ENCODE measurements at regions not wholly inside any gene's neighbourhood (a gene's known extent, or its start where the extent isn't known, plus 50 kb on each side); places are given as distances from the start of the nearest gene placed in this dataset.

DNA sequence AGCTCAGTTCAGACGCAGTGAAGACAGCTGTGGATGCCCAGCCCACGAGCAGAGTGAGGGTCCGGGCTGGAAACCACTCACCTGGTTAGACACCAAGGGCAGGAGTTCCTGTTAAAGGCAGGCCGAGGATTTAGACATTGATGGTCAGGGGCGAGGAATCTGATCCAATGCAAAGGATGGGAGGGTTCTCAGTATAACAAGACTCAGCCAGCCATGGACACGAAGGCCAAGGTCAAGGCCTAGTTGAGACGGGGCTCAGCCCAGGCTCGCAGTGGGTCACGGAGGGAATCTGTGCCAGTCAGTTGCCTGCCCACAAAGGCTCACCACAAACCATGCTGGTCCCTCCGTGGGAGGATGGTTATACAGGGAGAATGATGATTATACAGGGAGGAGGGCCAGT, 63.3 kb upstream of the FCN1 start:
- TF ChIP-seq, protein P1, sequence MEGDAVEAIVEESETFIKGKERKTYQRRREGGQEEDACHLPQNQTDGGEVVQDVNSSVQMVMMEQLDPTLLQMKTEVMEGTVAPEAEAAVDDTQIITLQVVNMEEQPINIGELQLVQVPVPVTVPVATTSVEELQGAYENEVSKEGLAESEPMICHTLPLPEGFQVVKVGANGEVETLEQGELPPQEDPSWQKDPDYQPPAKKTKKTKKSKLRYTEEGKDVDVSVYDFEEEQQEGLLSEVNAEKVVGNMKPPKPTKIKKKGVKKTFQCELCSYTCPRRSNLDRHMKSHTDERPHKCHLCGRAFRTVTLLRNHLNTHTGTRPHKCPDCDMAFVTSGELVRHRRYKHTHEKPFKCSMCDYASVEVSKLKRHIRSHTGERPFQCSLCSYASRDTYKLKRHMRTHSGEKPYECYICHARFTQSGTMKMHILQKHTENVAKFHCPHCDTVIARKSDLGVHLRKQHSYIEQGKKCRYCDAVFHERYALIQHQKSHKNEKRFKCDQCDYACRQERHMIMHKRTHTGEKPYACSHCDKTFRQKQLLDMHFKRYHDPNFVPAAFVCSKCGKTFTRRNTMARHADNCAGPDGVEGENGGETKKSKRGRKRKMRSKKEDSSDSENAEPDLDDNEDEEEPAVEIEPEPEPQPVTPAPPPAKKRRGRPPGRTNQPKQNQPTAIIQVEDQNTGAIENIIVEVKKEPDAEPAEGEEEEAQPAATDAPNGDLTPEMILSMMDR (IDR thresholded peaks at IDR 0.05; ENCODE audit: low read depth, low read length, missing control alignments) = no peak
- no peak overlapping the region for H3K4me3 ChIP-seq (replicated peaks; ENCODE audit: low read depth, low read length)
- DNase-seq (ENCODE audit: extremely low read depth, low read depth) = no peak

DNA sequence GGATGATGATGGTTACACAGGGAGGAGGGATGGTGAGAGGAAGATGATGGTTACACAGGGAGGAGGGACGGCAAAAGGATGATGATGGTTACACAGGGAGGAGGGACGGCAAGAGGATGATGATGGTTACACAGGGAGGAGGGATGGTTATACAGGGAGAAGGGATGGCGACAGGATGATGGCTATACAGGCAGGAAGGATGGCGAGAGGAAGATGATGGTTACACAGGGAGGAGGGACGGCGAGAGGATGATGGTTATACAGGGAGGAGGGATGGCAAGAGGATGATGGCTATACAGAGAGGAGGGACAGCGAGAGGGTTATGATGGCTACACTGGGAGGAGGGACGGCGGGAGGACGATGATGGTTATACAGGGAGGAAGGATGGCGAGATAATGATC, 64.1 kb upstream of the FCN1 start:
- DNase-seq (ENCODE audit: extremely low read depth, low read depth) = no peak
- no peak overlapping the region for H3K4me3 ChIP-seq (replicated peaks; ENCODE audit: low read depth, low read length)
- TF ChIP-seq, protein P1 (IDR thresholded peaks at IDR 0.05; ENCODE audit: low read depth, low read length, missing control alignments) = no peak

DNA sequence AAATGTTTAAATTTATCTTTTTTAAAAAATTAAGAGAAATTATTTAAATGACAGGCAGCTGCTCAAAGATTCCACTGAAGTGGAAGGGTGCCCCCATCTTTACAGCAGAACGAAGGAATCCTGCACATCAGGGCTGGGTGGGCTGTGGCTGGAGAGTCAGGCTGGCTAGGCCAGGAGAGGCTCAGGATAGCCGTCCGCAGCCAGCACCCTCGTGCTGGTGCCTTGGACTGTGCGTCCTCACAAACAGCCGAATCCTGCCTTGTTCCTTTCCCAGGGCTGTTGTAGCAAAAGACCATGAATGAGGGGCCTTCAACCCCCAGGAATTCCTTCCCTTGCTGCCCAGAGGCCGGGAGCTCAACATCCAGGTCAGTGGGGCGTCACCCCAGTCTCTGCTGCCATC, 64.6 kb upstream of the FCN1 start:
- no peak overlapping the region for H3K4me3 ChIP-seq (replicated peaks; ENCODE audit: low read depth, low read length)
- TF ChIP-seq, protein P1 (IDR thresholded peaks at IDR 0.05; ENCODE audit: low read depth, low read length, missing control alignments) = no peak
- DNase-seq (ENCODE audit: extremely low read depth, low read depth) = no peak

DNA sequence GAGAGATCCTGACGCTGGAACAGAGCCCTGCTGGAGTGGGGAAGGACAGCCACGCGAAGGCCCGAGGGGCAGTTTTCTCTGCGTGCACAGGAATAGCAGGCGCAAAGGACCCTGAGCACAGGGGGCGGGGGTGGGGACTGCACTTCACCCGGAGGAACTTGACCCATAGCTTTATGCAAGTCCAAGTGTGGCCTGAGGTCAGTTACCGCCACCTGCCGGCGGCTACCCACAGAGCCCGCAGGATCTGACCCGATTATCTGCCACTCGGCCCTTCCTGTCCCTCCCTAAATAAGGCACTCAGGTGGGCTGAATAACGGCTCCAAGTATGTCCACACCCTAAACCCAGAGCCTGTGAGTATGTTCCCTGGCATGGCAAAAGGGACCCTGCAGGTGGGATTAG, 65.4 kb upstream of the FCN1 start:
- DNase-seq (ENCODE audit: extremely low read depth, low read depth) = no peak
- no peak overlapping the region for H3K4me3 ChIP-seq (replicated peaks; ENCODE audit: low read depth, low read length)
- TF ChIP-seq, protein P1 (IDR thresholded peaks at IDR 0.05; ENCODE audit: low read depth, low read length, missing control alignments) = peak; percentile 18

DNA sequence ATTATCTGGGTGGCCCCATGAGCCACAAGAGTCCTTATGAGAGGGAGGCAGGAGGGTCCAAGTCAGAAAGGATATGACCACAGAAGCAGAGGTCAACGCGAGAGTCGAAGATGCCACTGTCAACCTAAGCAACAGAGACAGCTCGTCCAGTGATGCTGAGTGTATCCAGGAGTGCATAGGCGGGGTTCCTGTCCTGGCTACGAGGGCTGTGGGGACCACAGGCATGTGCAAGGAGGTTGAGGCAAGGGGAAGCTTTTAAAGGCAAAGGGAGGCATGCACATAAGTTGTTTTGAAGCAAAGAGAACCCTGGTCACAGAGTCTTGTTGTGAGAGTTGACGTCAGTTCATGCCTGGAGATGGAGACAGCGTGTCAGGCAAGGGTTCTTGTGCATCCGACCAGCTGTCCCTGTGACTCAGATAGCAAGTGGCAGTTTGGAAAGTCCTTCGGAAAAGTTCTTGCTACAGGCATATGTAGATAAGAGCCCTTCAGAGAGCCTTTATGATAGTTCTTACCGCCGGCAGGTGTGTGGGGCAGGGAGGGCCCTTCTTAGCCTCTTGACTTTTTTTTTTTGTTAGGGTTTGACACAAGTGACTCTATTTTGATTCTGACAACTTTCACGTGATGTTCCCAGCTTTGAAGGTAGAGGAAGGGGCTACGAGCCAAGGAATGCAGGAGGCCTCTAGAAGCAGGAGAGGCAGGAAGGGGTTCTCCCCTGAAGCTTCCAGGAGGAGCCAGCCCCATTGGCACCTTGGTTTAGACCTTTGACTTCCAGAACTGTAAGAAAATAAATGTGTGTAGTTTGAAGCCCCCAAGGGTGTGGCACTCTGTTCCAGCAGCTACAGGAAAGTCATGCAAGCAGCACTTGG, 66.0 kb upstream of the FCN1 start:
- TF ChIP-seq, protein P1 (IDR thresholded peaks at IDR 0.05; ENCODE audit: low read depth, low read length, missing control alignments) = peak; percentile 1
- no peak for DNase-seq (ENCODE audit: extremely low read depth, low read depth)
- H3K4me3 ChIP-seq (replicated peaks; ENCODE audit: low read depth, low read length) = no peak overlapping the region

DNA sequence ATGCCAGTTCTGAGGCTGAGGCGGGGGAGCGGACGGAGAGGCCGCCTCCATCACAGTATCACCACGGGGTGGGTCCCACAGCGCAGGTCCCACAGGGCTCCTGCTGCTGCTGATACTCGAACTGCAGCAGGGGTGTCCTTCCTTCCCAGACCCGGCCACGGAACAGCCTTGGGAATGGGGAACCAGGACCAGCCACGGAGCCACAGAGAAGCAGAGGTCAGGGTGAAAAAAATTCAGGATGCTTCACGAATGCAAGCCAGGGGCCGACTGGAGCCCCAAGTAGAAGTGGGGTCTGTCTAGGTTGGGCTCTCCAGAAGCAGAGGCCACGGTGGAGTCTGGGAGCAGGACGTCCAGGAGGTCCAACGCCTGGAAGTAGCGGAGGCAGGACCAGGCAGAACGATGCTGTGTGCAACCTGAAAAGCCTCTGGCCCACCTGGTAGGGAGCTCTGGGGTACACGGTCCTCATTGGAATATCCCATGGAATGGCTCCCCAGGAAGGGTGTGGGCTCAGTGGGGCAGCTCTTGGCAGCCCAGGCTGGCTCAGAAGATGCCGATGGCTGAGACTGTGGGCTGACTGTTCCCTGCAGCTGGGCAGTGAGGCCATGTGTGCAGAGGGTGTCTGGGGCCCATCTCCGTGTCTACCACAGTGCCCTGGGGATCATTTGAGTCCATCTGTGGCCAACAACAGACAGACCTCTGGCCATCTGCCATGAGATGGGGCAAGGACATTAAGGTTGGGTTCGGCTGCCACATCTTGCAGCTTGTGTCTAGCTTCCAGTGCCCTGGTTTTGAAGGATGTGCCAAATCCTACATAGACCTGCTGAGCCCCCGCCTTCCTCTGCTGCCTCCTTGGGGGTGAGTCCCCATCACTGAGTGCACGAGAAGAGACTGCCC, 66.9 kb upstream of the FCN1 start:
- TF ChIP-seq, protein P1 (IDR thresholded peaks at IDR 0.05; ENCODE audit: low read depth, low read length, missing control alignments) = no peak
- DNase-seq (ENCODE audit: extremely low read depth, low read depth) = no peak
- H3K4me3 ChIP-seq (replicated peaks; ENCODE audit: low read depth, low read length) = no peak overlapping the region

Measured in HFF-Myc (cell line).